Upper lobe of left lung (tissue), 6 donors: ENCODE measurements at regions not wholly inside any gene's neighbourhood (a gene's known extent, or its start where the extent isn't known, plus 50 kb on each side); places are given as distances from the start of the nearest gene placed in this dataset.

Experiments used
- ATAC-seq, 2 donors: fragments of 200-7000 bp; cut with Tn5 transposase; one replicate each; pipeline ENCODE4 v1.9.1; 2022; ENCODE audit warnings: mild to moderate bottlenecking in 2 of 2, moderate library complexity in 2 of 2; ENCODE audit not compliant: low FRiP score in 2 of 2
- DNase-seq, 2 donors: peaks; one replicate each; pipeline ENCODE4 v3.0.0-alpha.2; 2019 to 2020
- H3K27ac ChIP-seq, 4 donors: fragments of 200-600 bp; sonication (generic); one replicate each; pipeline ENCODE4 v1.5.1; 2016 to 2019
- H3K27me3 ChIP-seq, 4 donors: fragments of 200-600 bp; sonication (generic); one replicate each; pipeline ENCODE4 v1.5.1; 2017 to 2019
- H3K36me3 ChIP-seq, 4 donors: fragments of 200-600 bp; sonication (generic); one replicate each; pipeline ENCODE4 v1.5.1; 2016 to 2019
- H3K4me1 ChIP-seq, 4 donors: fragments of 200-600 bp; sonication (generic); one replicate each; pipeline ENCODE4 v1.5.1; 2018 to 2019
- H3K4me3 ChIP-seq, 4 donors: fragments of 200-600 bp; sonication (generic); one replicate each; pipeline ENCODE4 v1.5.1; 2017 to 2019; ENCODE audit warnings: mild to moderate bottlenecking in 2 of 4, moderate library complexity in 1 of 4
- H3K9me3 ChIP-seq, 4 donors: fragments of 200-600 bp; sonication (generic); one replicate each; pipeline ENCODE4 v1.5.1; 2018 to 2019
- CTCF ChIP-seq, 6 experiments: fragments of 450-650 bp in 4 of 6; fragments of 200-600 bp in 2 of 6; sonication (generic) in 2 of 6; IDR thresholded peaks; one replicate each; pipeline ENCODE4 v1.5.1; 2016 to 2019; ENCODE audit warnings: antibody characterized with exemption in 6 of 6
- EP300 ChIP-seq, 4 donors: sonication (generic); formaldehyde crosslinking; IDR thresholded peaks; one replicate each; pipeline ENCODE4 v1.5.1; 2017; ENCODE audit warnings: antibody characterized with exemption in 4 of 4, control low read depth in 2 of 4
- POLR2A ChIP-seq, 4 donors: fragments of 450-650 bp; IDR thresholded peaks; one replicate each; pipeline ENCODE4 v1.5.1; 2016 to 2017; ENCODE audit warnings: antibody characterized with exemption in 4 of 4, mild to moderate bottlenecking in 2 of 4
- POLR2AphosphoS5 ChIP-seq, 2 donors: sonication (generic); formaldehyde crosslinking; IDR thresholded peaks; one replicate each; pipeline ENCODE4 v1.5.1; 2017; ENCODE audit warnings: antibody characterized with exemption in 2 of 2
- WGBS, 2 donors: methylation state at CpG; one replicate each; pipeline ENCODE4 v1.1.5; 2017 to 2018; 5-methylcytosine and 5-hydroxymethylcytosine counted together
- donor health status: DM: no; HTN: no; CAD: no; lungs with moderate emphysema.
- donor health status: DM: no; HTN: yes; CAD: no; lungs with severe emphysema.

- TF ChIP-seq EP300 (IDR thresholded peaks at IDR 0.05): no peak
- no peak for TF ChIP-seq POLR2AphosphoS5 (IDR thresholded peaks at IDR 0.05)
- no peak for TF ChIP-seq POLR2A (IDR thresholded peaks at IDR 0.05)
- no peak for TF ChIP-seq CTCF (IDR thresholded peaks at IDR 0.05)
- H3K4me1 ChIP-seq: no peaks in the 10 kb centered on the region
- H3K4me3 ChIP-seq: no peak overlapping the region
- no peak overlapping the region for H3K27ac ChIP-seq
- H3K27me3 ChIP-seq: no peaks in the 10 kb centered on the region
- no peak for DNase-seq
- ATAC-seq: no peak
- WGBS, 2 donors: 74 to 78% methylated on average over 1 of the region's 1 CpG
- no peaks in the 10 kb centered on the region for H3K9me3 ChIP-seq
- no peaks in the 10 kb centered on the region for H3K36me3 ChIP-seq
Observed at GRCh38 chr14:29178971-29179370, 412.4 kb downstream of the FOXG1 start.

- Histone ChIP-seq H3K4me1 (no peaks in the 10 kb centered on the region), H3K27ac (no peak overlapping the region), H3K9me3 (no peaks in the 10 kb centered on the region), H3K4me3 (no peak overlapping the region), H3K36me3 (no peaks in the 10 kb centered on the region), H3K27me3 (no peaks in the 10 kb centered on the region)
- no peak for ATAC-seq
- no peak for DNase-seq
- TF ChIP-seq POLR2A (IDR thresholded peaks at IDR 0.05): no peak
- TF ChIP-seq CTCF (IDR thresholded peaks at IDR 0.05): no peak
Observed at GRCh38 chr14:29191092-29191491, 424.5 kb downstream of the FOXG1 start.

GRCh38 chr14:29197557-29197956 lies 431.0 kb downstream of the FOXG1 start:
- Histone ChIP-seq H3K36me3 (no peaks in the 10 kb centered on the region), H3K4me3 (no peak overlapping the region), H3K27me3 (no peaks in the 10 kb centered on the region), H3K9me3 (no peaks in the 10 kb centered on the region), H3K4me1 (no peaks in the 10 kb centered on the region), H3K27ac (no peak overlapping the region)
- TF ChIP-seq CTCF (IDR thresholded peaks at IDR 0.05) (no peak), EP300 (IDR thresholded peaks at IDR 0.05) (no peak), POLR2AphosphoS5 (IDR thresholded peaks at IDR 0.05) (no peak), POLR2A (IDR thresholded peaks at IDR 0.05) (no peak)
- DNase-seq: no peak
- ATAC-seq: no peak
- 90 to 91% methylated on average over 1 of the region's 1 CpG for WGBS, 2 donors

- no peak for TF ChIP-seq EP300 (IDR thresholded peaks at IDR 0.05)
- TF ChIP-seq POLR2A (IDR thresholded peaks at IDR 0.05): no peak
- no peak for TF ChIP-seq POLR2AphosphoS5 (IDR thresholded peaks at IDR 0.05)
- no peak for TF ChIP-seq CTCF (IDR thresholded peaks at IDR 0.05)
- Histone ChIP-seq H3K4me3 (no peak overlapping the region), H3K4me1 (no peaks in the 10 kb centered on the region), H3K27ac (no peak overlapping the region), H3K9me3 (no peaks in the 10 kb centered on the region), H3K27me3 (no peaks in the 10 kb centered on the region), H3K36me3 (no peaks in the 10 kb centered on the region)
- ATAC-seq (no peak), DNase-seq (no peak)
- WGBS, 2 donors: 80 to 94% methylated on average over 2 of the region's 2 CpGs
Observed at GRCh38 chr14:29205658-29206057, 439.1 kb downstream of the FOXG1 start.

- 78 to 82% methylated on average over 3 of the region's 3 CpGs for WGBS, 2 donors
- ATAC-seq (no peak), DNase-seq (no peak)
- Histone ChIP-seq H3K9me3 (no peaks in the 10 kb centered on the region), H3K36me3 (no peaks in the 10 kb centered on the region), H3K4me3 (no peak overlapping the region), H3K27ac (no peak overlapping the region), H3K27me3 (no peaks in the 10 kb centered on the region), H3K4me1 (no peaks in the 10 kb centered on the region)
- TF ChIP-seq EP300 (IDR thresholded peaks at IDR 0.05): no peak
- TF ChIP-seq CTCF (IDR thresholded peaks at IDR 0.05): no peak
- no peak for TF ChIP-seq POLR2A (IDR thresholded peaks at IDR 0.05)
- no peak for TF ChIP-seq POLR2AphosphoS5 (IDR thresholded peaks at IDR 0.05)
Observed at GRCh38 chr14:29215853-29216252, 449.3 kb downstream of the FOXG1 start.
